GM12801 (cell line): ENCODE measurements at regions not wholly inside any gene's neighbourhood (a gene's known extent, or its start where the extent isn't known, plus 50 kb on each side); places are given as distances from the start of the nearest gene placed in this dataset.

Source experiments
- CTCF ChIP-seq: IDR thresholded peaks from one replicate; pipeline ENCODE4 v1.5.1; 2011; ENCODE audit warnings: control low read depth; ENCODE audit not compliant: insufficient read length; ENCODE audit errors: extremely low read depth

GRCh38 chr1:221601166-221601565 lies 140.7 kb downstream of the DUSP10 start:
- TF ChIP-seq CTCF, result no peak

GRCh38 chr1:221602830-221603229 lies 139.1 kb downstream of the DUSP10 start:
- no peak for TF ChIP-seq CTCF

- TF ChIP-seq CTCF, result no peak
These were observed 136.9 kb downstream of the DUSP10 start for GRCh38 chr1:221604948-221605347.

GRCh38 chr1:221605569-221605968 lies 136.3 kb downstream of the DUSP10 start:
- TF ChIP-seq CTCF, result no peak

- TF ChIP-seq CTCF, result no peak
These were observed 135.6 kb downstream of the DUSP10 start for GRCh38 chr1:221606256-221606655.

- TF ChIP-seq CTCF, result no peak
These were observed 133.0 kb downstream of the DUSP10 start for GRCh38 chr1:221608835-221609320.

GRCh38 chr1:221611656-221612046 lies 130.2 kb downstream of the DUSP10 start:
- no peak for TF ChIP-seq CTCF
